ENCODE measurements at regions not wholly inside any gene's neighbourhood (a gene's known extent, or its start where the extent isn't known, plus 50 kb on each side); places are given as distances from the start of the nearest gene placed in this dataset.
A peak's percentile ranks its signal among the peaks of the same experiment; 100 is the strongest.

DNA sequence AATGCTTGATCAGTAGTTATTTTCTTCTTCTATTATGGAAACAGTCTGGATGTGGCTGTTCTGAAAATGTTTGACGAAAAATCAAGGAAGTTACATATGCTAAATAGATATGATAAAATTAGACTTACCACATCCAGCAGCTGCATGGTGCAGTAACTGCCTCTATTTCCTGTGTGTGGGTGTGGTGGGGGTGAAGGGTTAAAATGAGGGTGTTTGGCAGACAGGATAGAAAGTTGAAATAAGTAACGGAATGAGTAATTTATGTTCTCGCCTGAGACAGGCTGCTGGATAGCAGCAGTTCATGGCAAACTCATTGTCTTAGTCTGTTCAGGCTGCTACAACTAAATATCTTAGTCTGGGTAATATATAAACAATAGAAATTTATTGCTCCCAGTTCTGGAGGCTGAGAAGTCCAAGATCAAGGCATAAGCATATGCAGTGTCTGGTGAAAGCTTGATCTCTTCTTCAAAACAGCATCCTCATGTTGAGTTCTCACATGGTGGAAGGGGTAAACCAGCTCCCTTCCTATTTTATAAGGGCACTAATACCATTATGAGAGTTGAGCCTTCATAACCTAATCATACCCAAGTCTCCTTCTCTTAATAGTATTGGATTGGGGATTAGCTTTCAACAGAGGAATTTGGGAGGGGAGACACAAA lies 1248.9 kb downstream of the SLITRK5 start:
- DNase-seq, result no peak

- DNase-seq, result no peak
Observed at GRCh38 chr13:88925954-88926353, 1254.8 kb downstream of the SLITRK5 start.

GRCh38 chr13:88926890-88927502 lies 1255.8 kb downstream of the SLITRK5 start:
- DNase-seq, result no peak

DNA sequence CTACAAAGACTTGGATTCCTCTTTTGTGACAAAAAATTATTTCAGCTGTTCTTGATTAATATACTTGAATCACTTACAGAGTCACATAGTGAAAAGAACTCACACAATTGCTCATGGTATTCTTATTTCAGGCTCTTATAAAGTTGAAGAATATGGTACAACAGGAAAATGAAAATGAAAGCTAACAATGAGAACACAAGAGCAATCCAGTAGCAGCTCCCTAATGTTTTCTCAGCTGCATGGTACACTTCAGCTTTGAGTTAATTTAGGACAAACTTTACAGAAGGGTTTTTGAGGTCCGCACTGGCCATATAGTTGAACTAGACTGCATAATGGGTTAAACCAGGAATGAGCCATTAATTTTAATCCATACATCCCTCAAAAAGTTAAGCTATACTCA lies 1261.8 kb downstream of the SLITRK5 start:
- DNase-seq, result no peak

DNA sequence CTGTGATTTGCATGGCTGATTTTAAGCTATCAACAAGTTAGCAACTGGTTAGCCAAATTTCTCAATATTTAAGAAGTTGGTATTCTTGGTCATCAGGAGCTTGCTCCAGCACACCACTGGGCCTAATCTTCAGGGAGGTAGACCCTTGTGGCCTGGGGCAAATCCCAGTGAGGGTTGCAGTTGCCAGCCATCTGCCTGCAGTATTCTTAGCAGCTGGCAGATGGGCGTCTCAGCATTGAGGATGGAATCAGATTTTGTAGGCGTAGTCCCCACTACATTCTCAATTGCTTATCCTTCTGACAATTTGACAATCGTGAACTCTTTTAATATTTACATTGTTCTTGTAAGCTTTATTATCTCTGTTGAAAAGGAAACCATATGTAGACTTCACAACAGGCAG lies 1266.2 kb downstream of the SLITRK5 start:
- DNase-seq, result no peak

DNA sequence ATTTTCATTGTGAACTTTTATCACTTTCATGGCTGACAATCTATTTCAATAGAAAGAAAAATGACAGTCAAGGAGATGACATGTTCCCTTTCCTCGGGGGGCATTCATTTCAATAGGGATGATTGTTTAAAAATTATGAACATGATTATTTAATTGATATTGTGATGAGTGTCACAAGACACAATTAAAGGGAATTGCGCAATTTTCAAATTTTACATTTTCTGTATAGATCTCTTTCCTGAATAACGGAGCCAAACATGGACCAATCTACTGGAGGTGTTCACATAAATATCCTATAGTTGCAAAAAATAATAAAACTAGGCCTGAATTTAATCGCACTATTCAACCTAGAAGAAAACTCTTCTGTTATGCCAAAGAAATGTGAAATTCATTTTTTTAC lies 1274.6 kb downstream of the SLITRK5 start:
- DNase-seq, result no peak

DNA sequence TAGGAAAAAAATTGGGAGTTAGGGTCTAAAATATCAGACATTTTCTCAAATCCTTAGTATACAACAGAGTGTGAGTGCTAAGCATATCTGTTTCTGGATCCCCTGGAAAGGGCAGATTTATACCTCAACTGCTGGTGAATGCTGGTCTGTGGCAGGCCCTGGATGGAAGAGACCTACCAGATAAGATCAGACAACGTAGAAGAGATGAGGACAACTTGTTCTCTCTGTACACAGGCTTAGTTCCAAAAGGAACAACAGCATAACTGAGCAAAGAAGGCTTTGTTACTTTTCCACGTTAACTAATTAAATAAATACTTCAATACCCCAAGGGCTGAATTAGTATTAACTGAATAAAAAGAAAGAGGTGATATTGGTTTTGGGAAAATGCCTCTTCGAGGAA lies 1277.3 kb downstream of the SLITRK5 start:
- DNase-seq, result no peak

DNA sequence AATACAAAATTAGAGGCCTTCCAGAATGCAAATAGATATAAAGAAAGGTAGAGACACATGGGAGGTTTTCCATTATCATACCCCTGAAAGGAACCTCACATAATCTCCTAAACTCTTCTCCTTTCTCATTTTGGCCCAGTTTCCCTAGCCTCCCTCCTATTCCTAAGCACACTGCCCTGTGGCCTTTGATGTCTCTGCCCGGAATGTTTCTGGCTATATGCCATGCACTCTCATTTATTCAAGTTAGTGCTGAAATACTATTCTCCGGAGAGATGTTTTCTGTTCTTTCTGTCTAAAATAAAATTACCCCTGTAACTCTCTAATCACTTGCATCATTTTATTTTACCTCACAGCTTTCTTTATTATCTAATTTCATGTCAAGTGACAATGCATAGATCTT lies 1287.7 kb downstream of the SLITRK5 start:
- peak; percentile 2 for DNase-seq

DNA sequence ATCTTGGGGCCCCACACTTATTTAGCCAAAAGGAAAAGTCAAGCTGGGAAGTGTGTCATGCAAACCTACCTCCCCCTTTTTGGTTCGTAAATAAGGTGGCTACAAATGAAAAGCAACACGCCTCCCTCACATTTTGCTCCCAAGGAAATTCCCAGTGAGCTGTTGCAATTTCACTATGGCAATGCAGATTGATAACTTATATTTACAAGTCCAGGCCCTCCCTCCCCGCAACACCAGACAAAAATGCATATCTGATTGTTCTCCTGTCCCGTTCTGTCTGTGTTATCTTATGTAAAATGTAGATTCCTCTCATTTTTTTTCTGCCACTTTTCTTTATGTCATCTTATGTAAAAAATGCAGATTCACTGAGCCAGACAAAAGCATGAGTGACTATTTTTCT lies 1305.3 kb downstream of the SLITRK5 start:
- no peak for DNase-seq

DNA sequence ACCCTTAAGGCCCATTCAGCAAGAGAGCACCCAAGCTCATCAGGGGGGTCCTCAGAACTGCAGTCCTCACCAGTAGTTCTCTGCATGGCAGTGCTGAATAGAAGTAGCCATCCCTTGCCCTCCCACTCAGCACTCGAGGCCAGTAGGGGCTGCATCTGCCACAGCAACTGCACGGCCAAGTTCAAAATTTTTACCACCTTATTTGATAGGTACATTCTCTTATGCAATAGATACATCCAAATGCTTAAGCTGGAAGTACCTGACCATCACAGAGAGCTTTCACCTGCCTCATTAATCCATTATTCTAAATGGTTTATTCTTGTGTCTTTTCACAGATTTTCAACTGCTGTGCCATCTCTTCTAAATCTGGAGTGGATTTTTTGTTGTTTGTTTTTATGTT lies 1307.4 kb downstream of the SLITRK5 start:
- no peak for DNase-seq

GRCh38 chr13:88979465-88980175 lies 1308.4 kb downstream of the SLITRK5 start:
- DNase-seq, result peak; percentile 50

DNA sequence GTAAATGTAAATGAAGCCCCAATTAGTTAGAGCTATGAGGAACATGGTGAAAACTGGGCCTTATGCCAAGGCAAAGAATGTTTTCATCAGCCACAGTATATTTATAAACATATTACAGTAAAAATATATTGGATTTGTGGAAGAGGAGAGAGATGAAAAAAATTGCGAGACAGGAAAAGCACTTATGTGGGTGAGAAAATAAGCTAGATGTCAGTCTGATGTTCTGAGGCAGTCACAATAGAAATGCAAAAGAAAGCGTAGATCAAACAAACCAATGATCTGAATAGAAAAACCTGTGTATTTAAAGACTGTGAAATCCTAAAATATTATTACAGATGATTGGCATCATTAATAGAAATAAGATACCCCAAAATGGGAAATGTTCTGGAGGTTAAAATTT lies 1332.5 kb downstream of the SLITRK5 start:
- DNase-seq, result no peak

DNA sequence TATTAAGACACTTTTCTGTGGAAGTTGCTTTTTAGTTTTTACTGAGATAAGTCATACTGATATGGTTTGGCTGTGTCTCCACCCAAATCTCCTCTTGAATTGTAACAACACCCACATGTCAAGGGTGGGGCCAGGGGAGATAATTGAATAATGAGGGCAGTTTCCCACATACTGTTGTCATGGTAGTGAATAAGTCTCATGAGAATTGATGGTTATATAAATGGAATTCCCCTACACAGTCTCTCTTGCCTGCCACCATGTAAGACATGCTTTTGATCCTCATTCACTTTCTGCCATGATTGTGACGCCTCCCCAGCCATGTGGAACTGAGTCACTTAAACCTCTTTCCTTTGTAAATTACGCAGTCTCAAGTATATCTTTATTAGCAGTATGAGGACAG lies 1340.4 kb downstream of the SLITRK5 start:
- DNase-seq, result no peak

DNA sequence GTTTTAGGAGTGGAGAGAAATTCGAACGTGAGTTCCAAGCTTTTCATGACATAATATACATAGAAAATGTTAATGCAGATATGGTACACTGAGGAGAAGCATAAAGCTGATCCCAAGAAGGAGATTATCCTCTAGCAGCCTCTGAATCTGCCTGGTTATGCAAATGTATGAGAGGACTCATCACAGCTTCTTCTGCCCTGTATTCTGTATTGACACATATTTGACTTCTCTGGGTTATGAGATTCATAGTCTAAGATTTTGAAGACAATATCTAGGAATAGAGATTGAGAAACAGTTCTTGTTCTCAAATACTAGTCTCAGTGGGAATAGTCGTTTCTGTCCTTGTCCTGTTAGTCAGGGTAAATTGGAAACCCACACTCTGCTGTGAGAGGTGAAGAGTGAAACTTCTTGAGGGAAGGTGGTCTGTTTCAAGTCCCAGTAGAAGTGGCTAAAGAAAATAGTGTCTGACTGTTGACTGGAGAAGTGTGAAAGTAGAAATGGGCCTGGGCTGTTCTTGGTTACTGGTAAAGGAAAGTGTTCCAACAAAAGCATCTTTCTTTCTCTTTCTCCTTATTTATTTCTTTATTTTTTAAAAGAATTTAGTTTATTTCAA lies 1356.6 kb downstream of the SLITRK5 start:
- no peak for DNase-seq

DNA sequence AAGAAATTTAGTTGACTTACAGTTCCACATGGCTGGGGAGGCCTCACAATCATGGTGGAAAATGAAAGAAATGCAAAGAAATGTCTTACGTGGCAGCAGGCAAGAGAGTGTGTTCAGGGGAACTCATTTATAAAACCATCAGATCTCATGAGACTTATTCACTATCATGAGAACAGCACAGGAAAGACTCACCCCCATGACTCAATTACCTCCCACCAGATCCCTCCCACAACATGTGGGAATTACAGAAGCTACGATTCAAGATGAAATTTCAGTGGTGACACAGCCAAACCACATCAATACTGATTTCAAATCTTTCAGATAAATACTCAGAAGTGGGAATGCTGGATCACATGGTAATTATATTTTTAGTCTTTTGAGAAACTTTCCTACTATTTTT lies 1357.9 kb downstream of the SLITRK5 start:
- no peak for DNase-seq

GRCh38 chr13:89034015-89034414 lies 1362.8 kb downstream of the SLITRK5 start:
- DNase-seq, result no peak

- DNase-seq, result no peak
Observed at GRCh38 chr13:89052699-89053098, 1381.5 kb downstream of the SLITRK5 start.

- no peak for DNase-seq
Observed at GRCh38 chr13:89053418-89053817, 1382.2 kb downstream of the SLITRK5 start.

DNA sequence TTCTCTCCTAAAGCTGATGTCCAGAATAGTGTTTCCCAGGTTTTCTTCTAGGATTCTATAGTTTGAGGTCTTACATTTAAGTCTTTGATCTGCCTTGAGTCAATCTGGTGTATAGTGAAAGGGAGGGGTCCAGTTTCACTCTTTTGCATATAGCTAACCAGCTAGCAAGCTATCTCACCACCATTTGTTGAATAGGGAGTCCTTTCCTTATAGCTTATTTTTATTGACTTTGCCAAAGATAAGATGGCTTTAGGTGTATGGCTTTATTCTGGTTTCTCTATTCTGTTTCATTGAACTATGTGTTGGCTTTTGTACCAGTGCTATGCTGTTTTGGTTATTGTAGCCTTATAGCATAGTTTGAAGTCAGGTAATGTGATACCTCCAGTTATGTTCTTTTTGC lies 1386.1 kb downstream of the SLITRK5 start:
- no peak for DNase-seq

GRCh38 chr13:89057862-89058261 lies 1386.7 kb downstream of the SLITRK5 start:
- DNase-seq, result no peak

DNA sequence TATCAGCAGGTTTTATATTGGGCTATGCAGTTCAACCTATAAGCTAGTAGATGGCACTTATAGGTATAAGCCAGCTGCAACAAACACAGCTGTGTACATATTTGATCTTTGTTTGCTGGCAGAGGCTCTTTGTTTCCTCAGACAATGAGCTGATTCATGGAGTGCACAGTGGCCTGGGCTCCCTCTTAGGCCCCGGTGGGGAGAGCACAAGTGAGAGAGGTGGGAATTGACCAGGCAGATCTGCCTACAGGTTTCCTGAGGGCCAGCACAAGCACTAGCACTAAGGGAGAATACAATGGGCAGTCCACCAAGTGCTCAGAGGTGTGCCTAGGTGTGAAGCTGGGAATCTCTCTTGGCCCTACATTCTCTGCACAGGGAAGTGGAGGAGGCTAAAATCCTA lies 1390.7 kb downstream of the SLITRK5 start:
- DNase-seq, result no peak

- DNase-seq, result peak; percentile 40
Observed at GRCh38 chr13:89066868-89067466, 1395.8 kb downstream of the SLITRK5 start.

- DNase-seq, result no peak
Observed at GRCh38 chr13:89072979-89073378, 1401.8 kb downstream of the SLITRK5 start.

DNA sequence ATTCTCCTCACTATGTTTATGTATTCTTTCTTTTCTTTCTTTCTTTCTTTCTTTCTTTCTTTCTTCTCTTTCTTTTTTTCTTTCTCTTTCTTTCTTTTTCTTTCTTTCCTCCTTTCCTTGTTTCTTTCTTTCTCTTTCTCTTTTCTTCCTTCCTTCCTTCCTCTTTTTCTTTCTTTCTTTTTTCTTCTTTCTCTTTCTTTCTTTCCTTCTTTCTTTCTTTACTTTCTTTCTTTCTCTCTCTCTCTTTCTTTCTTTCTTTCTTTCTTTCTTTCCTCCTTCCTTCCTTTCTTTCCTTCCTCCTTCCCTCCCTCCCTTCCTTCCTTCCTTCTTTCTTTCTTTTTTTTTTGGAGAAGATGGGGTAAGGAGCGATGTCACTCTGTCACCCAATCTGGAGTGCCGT lies 1405.5 kb downstream of the SLITRK5 start:
- no peak for DNase-seq
